Activated CD4-positive, CD25-positive, alpha-beta regulatory T cell (primary cell): ENCODE measurements at regions not wholly inside any gene's neighbourhood (a gene's known extent, or its start where the extent isn't known, plus 50 kb on each side); places are given as distances from the start of the nearest gene placed in this dataset.

Experiments used
- DNase-seq, 4 experiments: peaks; one replicate each; lab custom pipeline; 2025; lab: John Stamatoyannopoulos, UW

GRCh38 chr10:78774999-78775711 lies 293.6 kb upstream of the ZMIZ1 start:
- no peak for DNase-seq

- no peak for DNase-seq
Observed at GRCh38 chr10:78775891-78776290, 292.9 kb upstream of the ZMIZ1 start.

- DNase-seq, result no peak
Observed at GRCh38 chr10:78776756-78777155, 292.0 kb upstream of the ZMIZ1 start.

GRCh38 chr10:78777466-78777865 lies 291.3 kb upstream of the ZMIZ1 start:
- no peak for DNase-seq

- no peak for DNase-seq
Observed at GRCh38 chr10:78777867-78778266, 290.9 kb upstream of the ZMIZ1 start.

GRCh38 chr10:78778444-78779338 lies 290.1 kb upstream of the ZMIZ1 start:
- DNase-seq, result no peak

GRCh38 chr10:78779339-78779955 lies 289.3 kb upstream of the ZMIZ1 start:
- no peak for DNase-seq

- DNase-seq, result no peak
Observed at GRCh38 chr10:78780551-78780961, 288.2 kb upstream of the ZMIZ1 start.

- no peak for DNase-seq
Observed at GRCh38 chr10:78781251-78781913, 287.4 kb upstream of the ZMIZ1 start.

- no peak for DNase-seq
Observed at GRCh38 chr10:78781991-78782390, 286.8 kb upstream of the ZMIZ1 start.

GRCh38 chr10:78782441-78782840 lies 286.3 kb upstream of the ZMIZ1 start:
- no peak for DNase-seq

- DNase-seq, result no peak
Observed at GRCh38 chr10:78783753-78784152, 285.0 kb upstream of the ZMIZ1 start.

- DNase-seq, result no peak
Observed at GRCh38 chr10:78784546-78784945, 284.2 kb upstream of the ZMIZ1 start.

- no peak for DNase-seq
Observed at GRCh38 chr10:78785066-78785465, 283.7 kb upstream of the ZMIZ1 start.

GRCh38 chr10:78785991-78786390 lies 282.8 kb upstream of the ZMIZ1 start:
- no peak for DNase-seq

GRCh38 chr10:78787125-78787524 lies 281.6 kb upstream of the ZMIZ1 start:
- no peak for DNase-seq

GRCh38 chr10:78794736-78795455 lies 273.9 kb upstream of the ZMIZ1 start:
- DNase-seq, result no peak

- DNase-seq, result no peak
Observed at GRCh38 chr10:78798976-78799730, 269.6 kb upstream of the ZMIZ1 start.

GRCh38 chr10:78800006-78800405 lies 268.8 kb upstream of the ZMIZ1 start:
- DNase-seq, result no peak

- no peak for DNase-seq
Observed at GRCh38 chr10:78800535-78801320, 268.0 kb upstream of the ZMIZ1 start.
